Smooth muscle cell (in vitro differentiated cells): ENCODE measurements at regions not wholly inside any gene's neighbourhood (a gene's known extent, or its start where the extent isn't known, plus 50 kb on each side); places are given as distances from the start of the nearest gene placed in this dataset.

Experiments used
- DNase-seq: peaks from one replicate; lab custom pipeline; 2025; ENCODE audit not compliant: unreplicated experiment; lab: John Stamatoyannopoulos, UW
- H2AFZ ChIP-seq: fragments of 200-600 bp; sonication (generic); 2 replicates; pipeline ENCODE4 v1.6.0; 2016; ENCODE audit warnings: antibody characterized with exemption, low read depth, mild to moderate bottlenecking
- H3F3A ChIP-seq: fragments of 200-600 bp; sonication (generic); 2 replicates; pipeline ENCODE4 v1.6.0; 2017; ENCODE audit warnings: antibody characterized with exemption, low read depth
- H3K27ac ChIP-seq: fragments of 200-600 bp; sonication (generic); 2 replicates; pipeline ENCODE4 v1.5.1; 2016; ENCODE audit warnings: low read depth, mild to moderate bottlenecking
- H3K27me3 ChIP-seq: fragments of 200-600 bp; sonication (generic); 2 replicates; pipeline ENCODE4 v1.6.1; 2016; ENCODE audit warnings: low read depth, mild to moderate bottlenecking
- H3K36me3 ChIP-seq: fragments of 200-600 bp; sonication (generic); 2 replicates; pipeline ENCODE4 v1.5.1; 2016; ENCODE audit warnings: low read depth
- H3K4me1 ChIP-seq: fragments of 200-600 bp; sonication (generic); 2 replicates; pipeline ENCODE4 v1.5.1; 2016; ENCODE audit warnings: low read depth
- H3K4me2 ChIP-seq: fragments of 200-600 bp; sonication (generic); 2 replicates; pipeline ENCODE4 v1.6.0; 2016; ENCODE audit warnings: mild to moderate bottlenecking
- H3K4me3 ChIP-seq: fragments of 200-600 bp; sonication (generic); 2 replicates; pipeline ENCODE4 v1.5.1; 2016; ENCODE audit warnings: mild to moderate bottlenecking
- H3K79me2 ChIP-seq: fragments of 200-600 bp; sonication (generic); 2 replicates; pipeline ENCODE4 v1.6.0; 2016; ENCODE audit warnings: low read depth, mild to moderate bottlenecking
- H3K9ac ChIP-seq: fragments of 200-600 bp; sonication (generic); 2 replicates; pipeline ENCODE4 v1.6.0; 2016; ENCODE audit warnings: low read depth
- H3K9me3 ChIP-seq: fragments of 200-600 bp; sonication (generic); replicated peaks from 2 replicates; pipeline ENCODE4 v1.5.1; 2016; ENCODE audit warnings: low read depth
- H4K20me1 ChIP-seq: fragments of 200-600 bp; sonication (generic); 2 replicates; pipeline ENCODE4 v1.6.0; 2016; ENCODE audit warnings: low read depth
- WGBS: methylation state at CpG from one replicate; pipeline ENCODE4 v1.1.7; 2016; ENCODE audit warnings: low lambda C conversion rate; 5-methylcytosine and 5-hydroxymethylcytosine counted together
- TF ChIP-seq, protein P1 (sequence below): fragments of 200-600 bp; sonication (generic); IDR thresholded peaks from 2 replicates; pipeline ENCODE4 v1.5.1; 2017; ENCODE audit warnings: borderline replicate concordance, mild to moderate bottlenecking, antibody characterized with exemption; ENCODE audit not compliant: insufficient read depth, poor library complexity, severe bottlenecking

DNA sequence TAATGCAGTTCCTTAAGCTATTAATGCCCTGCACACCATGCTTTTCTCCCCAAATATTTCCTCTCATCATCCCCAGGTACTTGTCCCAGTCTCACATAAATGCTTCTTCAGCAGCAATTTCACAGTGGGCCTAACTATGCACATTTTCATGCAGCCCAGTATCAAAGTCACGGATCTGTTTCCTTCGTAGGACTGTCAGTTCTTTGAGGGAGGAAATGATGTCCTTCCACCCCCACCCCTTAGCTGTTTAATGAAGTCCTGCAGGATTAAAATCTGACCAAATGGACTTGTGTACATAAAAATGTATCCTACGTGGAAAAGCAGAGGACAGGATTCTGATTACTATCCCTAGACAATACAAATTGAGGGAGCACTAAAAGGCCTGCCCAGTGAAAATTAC, 68.6 kb upstream of the ARGLU1 start:
- TF ChIP-seq, protein P1, sequence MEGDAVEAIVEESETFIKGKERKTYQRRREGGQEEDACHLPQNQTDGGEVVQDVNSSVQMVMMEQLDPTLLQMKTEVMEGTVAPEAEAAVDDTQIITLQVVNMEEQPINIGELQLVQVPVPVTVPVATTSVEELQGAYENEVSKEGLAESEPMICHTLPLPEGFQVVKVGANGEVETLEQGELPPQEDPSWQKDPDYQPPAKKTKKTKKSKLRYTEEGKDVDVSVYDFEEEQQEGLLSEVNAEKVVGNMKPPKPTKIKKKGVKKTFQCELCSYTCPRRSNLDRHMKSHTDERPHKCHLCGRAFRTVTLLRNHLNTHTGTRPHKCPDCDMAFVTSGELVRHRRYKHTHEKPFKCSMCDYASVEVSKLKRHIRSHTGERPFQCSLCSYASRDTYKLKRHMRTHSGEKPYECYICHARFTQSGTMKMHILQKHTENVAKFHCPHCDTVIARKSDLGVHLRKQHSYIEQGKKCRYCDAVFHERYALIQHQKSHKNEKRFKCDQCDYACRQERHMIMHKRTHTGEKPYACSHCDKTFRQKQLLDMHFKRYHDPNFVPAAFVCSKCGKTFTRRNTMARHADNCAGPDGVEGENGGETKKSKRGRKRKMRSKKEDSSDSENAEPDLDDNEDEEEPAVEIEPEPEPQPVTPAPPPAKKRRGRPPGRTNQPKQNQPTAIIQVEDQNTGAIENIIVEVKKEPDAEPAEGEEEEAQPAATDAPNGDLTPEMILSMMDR, result no peak
- H4K20me1 ChIP-seq, result no peaks in the 10 kb centered on the region
- H3K4me2 ChIP-seq, result no peak overlapping the region
- no peaks in the 10 kb centered on the region for H3F3A ChIP-seq
- no peaks in the 10 kb centered on the region for H3K27me3 ChIP-seq
- no peak overlapping the region for H3K4me3 ChIP-seq
- no peak overlapping the region for H3K9ac ChIP-seq
- 86% methylated on average over 3 of the region's 3 CpGs for whole genome bisulfite sequencing
- no peak for DNase-seq
- no peaks in the 10 kb centered on the region for H3K36me3 ChIP-seq
- H3K27ac ChIP-seq, result no peak overlapping the region
- H2AFZ ChIP-seq, result no peak overlapping the region
- H3K4me1 ChIP-seq, result no peaks in the 10 kb centered on the region
- no peaks in the 10 kb centered on the region for H3K9me3 ChIP-seq
- no peaks in the 10 kb centered on the region for H3K79me2 ChIP-seq

- Histone ChIP-seq H3K4me2 (no peak overlapping the region), H3K4me1 (peaks cover 3% of the 10 kb centered on the region), H3K79me2 (no peaks in the 10 kb centered on the region), H4K20me1 (no peaks in the 10 kb centered on the region), H3K4me3 (no peak overlapping the region), H3K27me3 (no peaks in the 10 kb centered on the region), H3K27ac (no peak overlapping the region), H3F3A (no peaks in the 10 kb centered on the region), H2AFZ (no peak overlapping the region), H3K9me3 (no peaks in the 10 kb centered on the region), H3K9ac (no peak overlapping the region), H3K36me3 (no peaks in the 10 kb centered on the region)
- DNase-seq, result no peak
- WGBS, result 85% methylated on average over 9 of the region's 9 CpGs
- TF ChIP-seq, protein P1, result no peak
These were observed 67.7 kb upstream of the ARGLU1 start for GRCh38 chr13:106635616-106636015.

DNA sequence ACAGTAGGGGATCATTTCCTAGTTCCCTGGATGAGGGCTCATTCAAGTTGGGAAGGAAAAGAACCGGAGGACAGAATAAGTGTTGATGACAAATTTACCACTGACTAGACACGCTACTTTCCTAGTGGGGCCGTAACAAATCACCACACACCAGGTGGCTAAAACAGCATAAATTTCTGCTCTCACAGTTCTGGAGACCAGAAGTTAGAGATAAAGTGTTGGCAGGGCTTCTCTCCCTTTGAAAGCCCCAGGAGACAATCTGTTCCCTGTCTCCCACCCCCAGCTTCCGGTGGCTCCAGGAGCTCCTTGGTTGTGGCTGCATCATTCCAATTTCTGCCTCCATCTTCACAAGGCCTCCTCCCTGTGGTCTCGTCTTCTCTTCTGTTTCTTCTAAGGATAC, 65.4 kb upstream of the ARGLU1 start:
- no peak for DNase-seq
- H3K4me1 ChIP-seq, result peaks cover 5% of the 10 kb centered on the region
- H2AFZ ChIP-seq, result no peak overlapping the region
- H3K9me3 ChIP-seq, result no peaks in the 10 kb centered on the region
- no peaks in the 10 kb centered on the region for H3K27me3 ChIP-seq
- H3K36me3 ChIP-seq, result no peaks in the 10 kb centered on the region
- H3K27ac ChIP-seq, result no peak overlapping the region
- no peak overlapping the region for H3K9ac ChIP-seq
- TF ChIP-seq, protein P1, result no peak
- H3K4me3 ChIP-seq, result no peak overlapping the region
- H3K79me2 ChIP-seq, result no peaks in the 10 kb centered on the region
- H4K20me1 ChIP-seq, result no peaks in the 10 kb centered on the region
- H3F3A ChIP-seq, result no peaks in the 10 kb centered on the region
- 78% methylated on average over 5 of the region's 5 CpGs for WGBS
- H3K4me2 ChIP-seq, result no peak overlapping the region

GRCh38 chr13:106630650-106631049, 62.7 kb upstream of the ARGLU1 start:
- Histone ChIP-seq H3K4me3 (no peak overlapping the region), H3K9ac (no peak overlapping the region), H3K36me3 (no peaks in the 10 kb centered on the region), H3F3A (no peaks in the 10 kb centered on the region), H4K20me1 (no peaks in the 10 kb centered on the region), H2AFZ (no peak overlapping the region), H3K27me3 (no peaks in the 10 kb centered on the region), H3K4me1 (peaks cover 5% of the 10 kb centered on the region), H3K79me2 (no peaks in the 10 kb centered on the region), H3K9me3 (no peaks in the 10 kb centered on the region), H3K4me2 (no peak overlapping the region), H3K27ac (no peak overlapping the region)
- 87% methylated on average over 6 of the region's 6 CpGs for WGBS
- TF ChIP-seq, protein P1, result no peak
- no peak for DNase-seq
